ENCODE measurements at regions not wholly inside any gene's neighbourhood (a gene's known extent, or its start where the extent isn't known, plus 50 kb on each side); places are given as distances from the start of the nearest gene placed in this dataset.

- intact Hi-C loops (cut with DNase I): no loop called here
- no peak overlapping the region for H3K4me3 ChIP-seq
Measured at GRCh38 chr12:4156317-4156716, 117.2 kb upstream of the CCND2 start.

GRCh38 chr12:4154672-4155225 is 118.8 kb upstream of the CCND2 start:
- no peak overlapping the region for H3K27ac ChIP-seq
- intact Hi-C loops (cut with DNase I): no loop called here
- no peak for ATAC-seq
- no peaks in the 10 kb centered on the region for H3K4me1 ChIP-seq
- WGBS, 2 donors: 88 to 91% methylated on average over 7 of the region's 7 CpGs
- no peak for TF ChIP-seq POLR2A (IDR thresholded peaks at IDR 0.05)
- no peak for TF ChIP-seq CTCF (IDR thresholded peaks at IDR 0.05)
- no peak overlapping the region for H3K4me3 ChIP-seq
- no peak for DNase-seq
- H3K27me3 ChIP-seq: no peaks in the 10 kb centered on the region
- no peaks in the 10 kb centered on the region for H3K36me3 ChIP-seq (replicated peaks in 1 of 2; ENCODE audit: insufficient read depth in 1 of 2, low read depth in 2 of 2)
- no peaks in the 10 kb centered on the region for H3K9me3 ChIP-seq

More at GRCh38 chr12:4156317-4156716, 117.2 kb upstream of the CCND2 start:
- Histone ChIP-seq H3K9me3 (no peaks in the 10 kb centered on the region), H3K27me3 (no peaks in the 10 kb centered on the region), H3K36me3 (replicated peaks in 1 of 2; ENCODE audit: insufficient read depth in 1 of 2, low read depth in 2 of 2) (no peaks in the 10 kb centered on the region), H3K4me1 (no peaks in the 10 kb centered on the region), H3K27ac (no peak overlapping the region)
- TF ChIP-seq CTCF (IDR thresholded peaks at IDR 0.05): no peak
- TF ChIP-seq POLR2A (IDR thresholded peaks at IDR 0.05): no peak
- no peak for ATAC-seq
- DNase-seq: no peak
- WGBS, 2 donors: 91 to 95% methylated on average over 2 of the region's 2 CpGs

DNA sequence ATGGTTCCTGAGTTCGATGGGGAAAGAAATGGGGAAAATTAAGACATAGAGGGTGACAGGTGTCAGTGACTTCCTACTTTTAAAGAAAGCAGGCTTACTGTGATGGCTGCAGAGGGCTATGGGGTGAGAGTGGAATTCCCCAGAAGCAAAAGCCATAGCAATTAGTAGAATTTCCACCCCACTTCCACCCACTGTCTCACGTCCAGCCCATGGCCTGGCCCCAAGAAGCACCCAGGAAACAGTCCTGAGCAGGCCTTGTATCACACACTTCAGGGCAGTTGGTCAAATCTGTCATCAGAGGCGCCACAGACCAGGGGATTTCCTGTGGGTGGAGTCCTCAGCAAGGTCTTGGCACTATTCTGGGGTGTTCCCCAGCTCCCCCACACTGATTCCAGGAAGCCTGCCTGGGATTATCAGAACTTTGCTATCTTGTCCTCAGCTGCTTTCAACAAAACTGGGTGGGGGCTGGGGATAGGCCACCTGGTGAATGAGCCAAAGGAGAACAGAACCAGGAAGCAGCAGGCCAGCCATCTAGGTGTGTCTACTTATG is 120.1 kb upstream of the CCND2 start:
- H3K4me3 ChIP-seq: no peak overlapping the region
- no peak overlapping the region for H3K27ac ChIP-seq
- TF ChIP-seq POLR2A (IDR thresholded peaks at IDR 0.05): no peak
- no peak for TF ChIP-seq CTCF (IDR thresholded peaks at IDR 0.05)
- ATAC-seq (no peak), DNase-seq (no peak)
- intact Hi-C loops (cut with DNase I): no loop called here
- 58 to 60% methylated on average over 2 to 3 of the region's 3 CpGs for WGBS, 2 donors
- H3K4me1 ChIP-seq: no peaks in the 10 kb centered on the region
- no peaks in the 10 kb centered on the region for H3K9me3 ChIP-seq
- no peaks in the 10 kb centered on the region for H3K36me3 ChIP-seq (replicated peaks in 1 of 2; ENCODE audit: insufficient read depth in 1 of 2, low read depth in 2 of 2)
- H3K27me3 ChIP-seq: no peaks in the 10 kb centered on the region

GRCh38 chr12:4152145-4152795 is 121.3 kb upstream of the CCND2 start:
- Histone ChIP-seq H3K9me3 (no peaks in the 10 kb centered on the region), H3K36me3 (replicated peaks in 1 of 2; ENCODE audit: insufficient read depth in 1 of 2, low read depth in 2 of 2) (no peaks in the 10 kb centered on the region), H3K27me3 (no peaks in the 10 kb centered on the region), H3K4me1 (no peaks in the 10 kb centered on the region), H3K27ac (no peak overlapping the region), H3K4me3 (no peak overlapping the region)
- WGBS, 2 donors: 72 to 79% methylated on average over 7 of the region's 7 CpGs
- no peak for DNase-seq
- TF ChIP-seq CTCF (IDR thresholded peaks at IDR 0.05) (no peak), POLR2A (IDR thresholded peaks at IDR 0.05) (no peak)
- intact Hi-C loops (cut with DNase I): no loop called here
- ATAC-seq: no peak
